ENCODE measurements at regions not wholly inside any gene's neighbourhood (a gene's known extent, or its start where the extent isn't known, plus 50 kb on each side); places are given as distances from the start of the nearest gene placed in this dataset.

GRCh38 chr2:235312571-235312970, 181.3 kb upstream of the AGAP1 start:
- DNase-seq: no peak

- no peak for DNase-seq
These were observed 179.4 kb upstream of the AGAP1 start for GRCh38 chr2:235314371-235314930.

GRCh38 chr2:235319095-235319494, 174.7 kb upstream of the AGAP1 start:
- DNase-seq: no peak

GRCh38 chr2:235320326-235320725, 173.5 kb upstream of the AGAP1 start:
- DNase-seq: no peak

- DNase-seq: no peak
These were observed 169.5 kb upstream of the AGAP1 start for GRCh38 chr2:235324324-235324723.

GRCh38 chr2:235325151-235325550, 168.7 kb upstream of the AGAP1 start:
- DNase-seq: no peak

- no peak for DNase-seq
These were observed 164.9 kb upstream of the AGAP1 start for GRCh38 chr2:235328991-235329390.

- no peak for DNase-seq
These were observed 162.9 kb upstream of the AGAP1 start for GRCh38 chr2:235330775-235331451.

- no peak for DNase-seq
These were observed 161.5 kb upstream of the AGAP1 start for GRCh38 chr2:235332240-235332890.

- no peak for DNase-seq
These were observed 160.8 kb upstream of the AGAP1 start for GRCh38 chr2:235333076-235333475.

- DNase-seq: no peak
These were observed 159.7 kb upstream of the AGAP1 start for GRCh38 chr2:235334179-235334578.

- DNase-seq: no peak
These were observed 150.6 kb upstream of the AGAP1 start for GRCh38 chr2:235343156-235343774.

GRCh38 chr2:235343869-235344268, 150.0 kb upstream of the AGAP1 start:
- DNase-seq: no peak

GRCh38 chr2:235345745-235346144, 148.1 kb upstream of the AGAP1 start:
- no peak for DNase-seq

GRCh38 chr2:235347691-235348090, 146.2 kb upstream of the AGAP1 start:
- DNase-seq: no peak

GRCh38 chr2:235348329-235348728, 145.5 kb upstream of the AGAP1 start:
- DNase-seq: no peak

- no peak for DNase-seq
These were observed 143.6 kb upstream of the AGAP1 start for GRCh38 chr2:235350234-235350633.

- DNase-seq: no peak
These were observed 141.3 kb upstream of the AGAP1 start for GRCh38 chr2:235352541-235352940.

- DNase-seq: no peak
These were observed 136.0 kb upstream of the AGAP1 start for GRCh38 chr2:235357881-235358280.

- DNase-seq: no peak
These were observed 134.8 kb upstream of the AGAP1 start for GRCh38 chr2:235358981-235359471.

GRCh38 chr2:235360446-235360845, 133.4 kb upstream of the AGAP1 start:
- no peak for DNase-seq

GRCh38 chr2:235365743-235366142, 128.1 kb upstream of the AGAP1 start:
- no peak for DNase-seq

GRCh38 chr2:235366390-235366789, 127.5 kb upstream of the AGAP1 start:
- no peak for DNase-seq

GRCh38 chr2:235366807-235367206, 127.0 kb upstream of the AGAP1 start:
- DNase-seq: no peak
